HG03175 (cell line): ENCODE measurements at regions not wholly inside any gene's neighbourhood (a gene's known extent, or its start where the extent isn't known, plus 50 kb on each side); places are given as distances from the start of the nearest gene placed in this dataset.
A peak's percentile ranks its signal among the peaks of the same experiment; 100 is the strongest.

Experiments used
- ATAC-seq: cut with Tn5 transposase; IDR thresholded peaks from one replicate; pipeline ENCODE4 v1.9.1; 2021; ENCODE audit warnings: mild to moderate bottlenecking, moderate library complexity; ENCODE audit not compliant: unreplicated experiment

DNA sequence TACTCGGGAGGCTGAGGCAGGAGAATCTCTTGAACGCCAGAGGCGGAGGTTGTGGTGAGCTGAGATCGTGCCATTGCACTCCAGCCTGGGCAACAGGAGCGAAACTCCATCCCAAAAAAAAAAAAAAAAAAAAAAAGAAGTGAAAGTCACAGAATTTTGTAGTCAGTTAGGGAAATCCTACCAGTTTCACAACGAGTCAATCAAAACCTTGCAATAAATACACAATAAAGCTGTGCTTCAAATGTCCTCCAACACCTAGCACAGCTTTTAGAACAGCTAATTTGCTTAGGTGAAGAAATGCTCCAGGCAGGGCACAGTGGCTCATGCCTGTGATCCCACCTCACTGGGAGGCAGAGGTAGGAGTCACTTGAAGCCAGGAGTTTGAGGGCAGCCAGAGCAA is 112.8 kb upstream of the ATF7IP start:
- ATAC-seq: no peak

DNA sequence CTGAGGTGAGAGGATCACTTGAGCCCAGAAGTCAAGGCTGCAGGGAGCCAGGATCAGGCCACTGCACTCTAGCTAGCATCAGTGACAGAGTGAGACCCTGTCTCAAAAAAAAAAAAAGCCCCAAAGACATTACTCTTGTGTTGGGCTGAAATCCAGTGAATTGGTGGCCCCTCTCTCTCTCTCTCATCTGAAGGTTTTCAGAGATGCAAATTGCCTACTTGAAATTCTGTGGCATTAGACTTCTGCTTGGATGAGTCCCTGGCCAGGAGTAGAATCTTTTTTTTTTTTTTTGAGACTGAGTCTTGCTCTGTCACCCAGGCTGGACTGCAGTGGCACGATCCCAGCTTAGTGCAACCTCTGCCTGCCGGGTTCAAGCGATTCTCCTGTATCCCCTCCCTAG is 112.0 kb upstream of the ATF7IP start:
- no peak for ATAC-seq

DNA sequence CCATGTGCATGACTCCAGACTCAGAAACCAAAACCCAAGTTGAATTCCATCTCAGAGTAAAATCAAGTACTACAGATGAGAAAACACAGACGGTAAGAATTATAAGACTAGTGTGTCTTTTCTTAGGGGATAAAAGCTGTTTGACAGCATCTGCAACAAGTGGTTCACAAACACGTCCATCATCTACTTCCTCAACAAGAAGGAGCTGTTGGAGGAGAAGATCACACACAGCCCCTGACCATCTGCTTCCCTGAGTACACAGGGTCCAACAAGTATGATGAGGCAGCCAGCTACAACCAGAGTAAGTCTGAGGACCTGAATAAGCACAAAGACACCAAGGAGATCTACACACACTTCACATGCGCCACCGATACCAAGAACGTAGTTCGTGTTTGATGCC is 110.7 kb upstream of the ATF7IP start:
- no peak for ATAC-seq

DNA sequence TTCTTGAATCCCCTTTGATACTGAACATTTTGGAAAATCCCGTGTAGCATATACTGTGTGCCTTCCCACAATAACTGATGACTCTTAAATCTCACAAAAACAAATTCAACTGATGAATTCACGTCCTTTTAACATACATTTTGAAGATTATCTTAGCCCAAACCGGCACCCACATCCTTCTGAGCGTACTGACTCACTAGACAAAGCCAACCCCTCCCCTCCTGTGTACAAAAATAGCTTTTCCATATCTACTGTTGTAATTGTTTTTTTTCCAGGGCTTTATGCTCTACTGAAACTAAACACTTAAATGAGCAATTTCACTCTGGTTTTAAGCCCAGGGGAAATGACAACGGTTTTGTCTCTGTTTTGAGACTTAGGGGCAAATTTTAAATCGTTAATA is 109.4 kb upstream of the ATF7IP start:
- no peak for ATAC-seq

DNA sequence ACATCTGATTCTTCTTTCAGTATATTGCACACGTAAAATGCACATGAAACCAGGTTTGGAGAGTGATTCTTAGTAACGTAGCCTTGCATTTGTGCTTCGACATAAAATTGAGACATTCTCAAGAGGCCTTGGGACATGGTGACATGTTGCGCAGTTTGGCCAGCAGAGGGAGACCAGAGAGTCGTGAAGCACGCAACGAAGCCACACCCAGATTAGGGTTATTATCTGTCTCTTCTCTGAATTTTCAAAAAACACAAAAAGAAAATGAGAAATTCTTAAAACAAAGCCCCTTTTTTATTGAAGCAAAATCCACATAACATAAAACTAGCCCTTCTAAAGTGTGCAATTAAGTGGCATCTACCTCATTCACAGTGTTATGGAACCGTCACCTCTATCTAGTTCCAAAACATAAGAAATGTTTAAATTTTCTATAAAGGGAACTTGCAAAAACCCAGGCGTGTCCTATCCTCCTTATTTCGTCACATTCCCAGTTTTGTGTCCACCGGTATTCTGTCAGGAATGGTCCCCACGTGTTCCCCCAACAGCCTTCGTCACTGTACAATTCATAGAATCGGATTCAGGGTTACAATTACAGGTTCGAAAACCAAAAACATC is 108.8 kb upstream of the ATF7IP start:
- ATAC-seq: peak; percentile 76

DNA sequence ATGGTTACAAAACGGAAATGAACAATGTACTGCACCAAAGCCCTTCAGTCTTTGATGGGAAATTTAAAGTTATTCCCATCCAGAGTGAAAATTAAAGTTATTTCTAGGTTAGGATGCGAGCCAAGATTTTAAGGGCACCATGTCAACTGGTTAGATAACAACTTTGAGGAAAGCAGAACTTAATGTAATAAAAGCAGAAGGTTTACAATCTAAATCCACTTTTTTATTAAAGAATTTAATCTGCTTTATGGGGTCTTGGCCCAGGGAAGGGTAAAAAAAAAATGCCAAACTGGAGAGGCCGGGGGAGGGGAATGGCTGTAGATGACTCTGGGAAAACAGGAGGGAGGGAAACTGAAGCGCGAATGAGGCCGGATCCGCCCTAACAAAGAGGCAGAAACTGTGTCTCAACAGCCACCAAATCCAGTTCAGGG is 108.2 kb upstream of the ATF7IP start:
- ATAC-seq: no peak

DNA sequence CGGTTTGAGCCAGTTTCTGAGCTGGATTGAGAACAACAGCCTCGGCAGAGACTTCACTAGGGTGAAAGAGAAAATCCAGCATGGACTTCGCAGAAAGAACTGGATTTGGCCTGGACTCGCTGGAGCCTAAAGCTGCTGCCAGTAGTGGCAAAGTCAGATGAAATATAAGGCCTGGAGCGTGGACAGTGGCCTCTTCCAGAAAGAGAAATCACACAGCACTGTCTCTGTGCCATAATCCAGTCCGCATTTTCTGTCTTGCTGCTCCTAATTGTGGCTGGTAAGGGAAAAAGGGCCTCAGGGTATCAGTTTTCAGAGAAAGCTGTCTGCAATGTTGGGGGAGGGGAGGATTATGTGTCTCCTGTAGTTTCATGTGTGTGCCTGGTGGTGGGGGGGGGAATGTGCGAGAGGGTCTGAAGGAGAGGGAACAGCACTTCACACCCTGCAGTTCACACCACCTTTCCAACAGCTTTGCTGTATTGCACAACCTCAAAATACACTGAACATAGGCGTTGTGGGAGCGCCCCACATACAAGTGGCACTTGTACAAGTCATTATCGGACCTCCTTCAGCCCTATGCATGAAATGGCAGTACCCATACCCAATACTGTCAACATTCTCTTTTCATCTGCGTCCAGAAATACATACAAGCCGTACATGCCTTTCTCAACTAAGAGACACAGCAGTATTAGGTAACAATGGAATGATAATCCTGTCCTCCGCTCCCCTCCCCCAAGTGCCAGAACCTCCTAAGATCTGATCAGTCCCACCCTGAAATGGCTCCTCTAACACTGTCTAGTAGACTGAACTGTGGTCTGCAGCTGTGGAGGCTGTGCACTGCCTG is 107.5 kb upstream of the ATF7IP start:
- ATAC-seq: peak; percentile 50

DNA sequence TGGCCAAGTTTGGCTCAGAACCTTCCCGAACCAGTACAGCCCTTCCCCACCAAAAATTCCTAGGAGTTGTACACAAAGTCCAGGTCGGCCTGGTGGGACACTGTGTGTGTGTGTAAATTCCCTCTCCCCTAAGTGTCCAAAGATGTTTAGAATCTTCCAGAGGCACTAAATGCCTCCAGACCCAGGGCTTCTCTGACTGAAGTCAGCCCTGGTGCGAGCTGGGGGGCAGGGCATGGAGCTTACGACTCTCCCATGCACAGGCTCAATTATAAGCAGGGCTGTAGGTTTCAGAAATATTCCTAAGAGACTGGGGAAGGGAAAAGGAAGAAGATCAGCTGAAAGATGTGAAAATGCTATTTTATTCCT is 106.9 kb upstream of the ATF7IP start:
- ATAC-seq: no peak

DNA sequence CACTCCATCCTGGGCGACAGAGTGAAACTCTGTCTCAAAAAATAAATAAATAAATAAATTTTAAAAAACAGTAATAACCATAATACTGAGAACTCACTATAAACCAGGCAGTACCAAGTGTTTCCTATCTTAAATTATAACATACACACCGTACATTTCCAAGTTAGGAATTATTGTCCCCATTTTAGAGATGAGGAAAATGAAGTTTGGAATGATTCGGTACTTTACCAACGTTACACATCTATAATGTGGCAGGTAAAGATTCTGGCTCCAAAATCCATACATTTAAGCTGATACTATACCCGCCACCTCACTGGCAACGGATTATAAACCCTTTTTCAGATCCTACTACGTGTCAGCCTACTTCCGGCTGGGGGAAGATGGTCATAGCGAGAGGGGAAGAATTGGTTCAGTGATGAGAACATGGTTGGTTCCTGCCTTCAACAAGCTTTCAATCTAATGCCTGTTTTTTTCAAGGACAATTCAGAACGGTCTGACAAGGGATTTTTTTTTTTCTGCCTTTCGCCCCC is 105.9 kb upstream of the ATF7IP start:
- ATAC-seq: no peak

DNA sequence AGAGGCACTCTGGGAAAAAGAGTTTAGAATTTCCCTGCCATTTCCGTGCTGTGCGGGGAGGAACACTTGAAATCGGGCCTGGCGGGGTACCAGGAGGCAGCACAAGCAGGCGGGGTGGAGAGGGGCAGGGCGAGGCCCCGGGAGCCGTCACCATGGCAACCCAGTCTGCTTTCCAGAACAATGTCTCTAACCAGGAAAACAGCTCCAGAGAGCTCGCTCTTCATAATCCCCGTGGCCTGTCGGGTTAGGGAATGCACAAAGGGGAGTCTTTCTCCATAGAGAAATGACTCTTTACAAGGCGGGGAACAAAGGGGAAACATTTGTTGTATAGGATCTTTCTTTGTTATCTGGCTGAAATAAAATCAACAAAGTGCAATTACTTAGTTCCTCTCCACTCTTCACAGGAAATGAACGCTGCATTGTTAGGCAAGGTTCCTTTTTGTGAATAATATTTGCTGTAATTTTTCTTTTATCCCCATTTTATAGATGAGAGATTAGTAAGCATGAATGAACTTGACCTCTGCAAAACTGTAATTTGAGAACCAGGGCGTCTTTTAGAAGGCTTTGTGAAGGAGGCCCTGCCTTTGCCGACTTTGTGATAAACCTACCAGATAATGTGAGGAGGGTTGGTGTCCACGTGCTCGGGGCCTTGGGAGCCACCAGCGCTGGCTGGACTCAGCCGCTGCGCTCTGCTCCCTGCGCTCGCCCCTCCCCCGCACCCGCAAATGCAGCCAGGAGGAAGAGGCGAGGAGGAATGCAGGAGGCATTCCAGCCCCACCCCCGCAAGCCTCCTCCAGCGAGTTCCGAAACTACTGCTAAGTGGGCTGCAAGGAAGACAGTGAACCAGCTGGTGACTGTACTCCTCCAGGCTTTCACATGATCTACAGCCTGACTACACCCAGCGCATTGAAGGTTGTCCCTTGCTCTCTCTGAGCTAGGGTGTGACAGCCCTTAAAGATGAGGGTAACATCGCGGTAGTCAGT is 105.2 kb upstream of the ATF7IP start:
- no peak for ATAC-seq

DNA sequence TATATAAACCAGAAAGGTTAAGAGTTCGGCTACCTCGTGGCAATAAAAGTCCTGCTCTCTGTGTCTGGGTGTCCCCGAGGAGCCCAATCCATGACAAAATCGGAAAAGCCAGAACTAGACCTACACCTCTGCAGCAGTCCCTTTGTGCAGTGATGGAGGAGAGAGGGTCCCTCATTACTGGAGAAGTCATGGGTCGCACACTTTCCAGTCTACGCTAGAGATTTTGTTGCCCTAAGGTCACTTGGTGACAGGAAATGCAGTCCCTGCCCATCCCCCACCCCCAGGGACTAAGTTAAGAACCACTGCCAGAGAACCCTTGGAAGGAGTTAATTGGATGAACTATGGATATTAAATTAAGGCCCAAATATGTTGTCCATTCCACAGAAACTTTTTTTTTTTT is 104.4 kb upstream of the ATF7IP start:
- no peak for ATAC-seq

DNA sequence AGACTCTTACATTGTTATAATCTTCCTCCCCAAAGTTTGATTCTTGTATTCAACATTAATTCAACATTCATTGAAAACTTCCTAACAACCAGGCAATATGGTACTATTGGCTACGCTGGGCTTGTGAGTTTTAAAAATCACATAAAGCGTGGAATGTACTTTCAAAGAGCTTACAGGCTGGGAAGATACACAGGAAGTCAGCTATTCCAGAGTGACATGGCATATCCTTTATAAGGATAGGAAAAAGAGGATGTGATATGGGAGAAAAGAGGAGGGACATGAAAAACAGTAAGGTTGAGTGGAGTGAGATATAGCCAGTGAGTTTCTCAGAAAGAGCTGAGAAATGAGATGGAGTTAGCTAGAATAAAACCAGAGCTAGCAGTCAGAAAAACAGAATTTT is 103.6 kb upstream of the ATF7IP start:
- ATAC-seq: no peak

DNA sequence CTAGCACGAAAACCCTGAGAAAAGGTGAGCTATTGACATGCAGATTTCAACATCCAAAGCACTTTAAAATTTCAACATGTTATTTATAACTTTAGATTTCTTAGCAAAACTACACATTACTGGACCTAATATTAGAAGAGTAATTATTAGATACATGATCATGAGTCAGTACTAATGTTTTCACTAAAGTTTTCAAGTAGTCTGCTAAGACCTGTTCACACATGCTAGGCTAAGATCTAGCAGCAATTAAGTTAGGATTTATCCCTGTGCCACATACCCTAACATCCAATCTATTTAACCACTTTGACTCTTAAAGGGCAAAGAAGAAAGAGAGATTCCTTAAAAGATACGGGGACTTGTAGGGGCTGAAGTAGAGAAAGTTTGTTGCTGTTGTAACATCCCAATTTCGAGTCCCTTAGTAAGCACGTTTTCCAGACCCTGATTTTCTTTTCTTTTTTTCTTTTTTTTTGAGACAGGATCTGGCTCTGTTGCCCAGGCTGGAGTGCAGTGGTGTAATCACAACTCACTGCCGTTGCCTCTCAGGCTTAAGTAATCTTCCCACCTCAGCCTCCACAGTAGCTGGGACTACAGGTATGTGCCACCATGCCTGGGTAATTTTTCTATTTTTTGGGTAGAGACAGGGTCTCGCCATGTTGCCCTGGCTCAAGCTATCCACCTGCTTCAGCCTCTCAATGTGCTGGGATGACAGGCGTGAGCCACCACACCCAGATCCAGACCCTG is 102.5 kb upstream of the ATF7IP start:
- no peak for ATAC-seq

DNA sequence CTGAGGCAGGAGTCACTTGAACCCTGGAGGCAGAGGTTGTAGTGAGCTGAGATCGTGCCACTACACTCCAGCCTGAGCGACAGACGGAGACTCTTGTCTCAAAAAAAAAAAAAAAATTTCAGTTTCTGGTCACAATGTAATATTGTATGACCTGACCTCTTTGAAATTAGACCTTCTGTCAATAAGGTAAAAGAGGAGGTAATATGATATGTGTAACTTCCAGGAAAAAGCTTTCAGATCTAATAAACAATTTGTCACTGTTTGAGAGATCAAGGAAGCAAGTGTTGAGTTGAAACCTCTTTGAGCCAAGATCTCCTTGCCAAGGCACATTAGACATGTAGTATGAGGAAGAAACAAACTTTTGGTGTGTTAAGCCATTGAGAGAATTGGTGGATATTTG is 101.7 kb upstream of the ATF7IP start:
- ATAC-seq: no peak

DNA sequence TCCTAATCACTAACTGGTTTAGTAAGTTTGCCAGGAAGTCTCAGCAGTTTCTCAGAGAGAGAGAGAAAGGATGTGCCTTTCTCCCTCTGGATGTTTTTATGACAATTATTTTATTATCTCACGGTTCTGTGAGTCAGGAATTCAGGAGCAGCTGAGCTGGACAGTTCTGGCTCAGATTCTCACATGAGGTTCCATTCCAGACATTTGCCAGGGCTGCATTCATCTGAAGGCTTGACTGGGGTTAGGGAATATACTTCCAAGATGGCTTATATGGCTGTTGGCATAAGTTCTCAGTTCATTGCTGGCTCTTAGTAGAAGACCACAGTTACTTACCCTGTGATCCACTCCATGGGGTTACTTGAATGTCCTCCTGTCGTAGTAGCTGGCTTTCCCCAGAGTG is 101.2 kb upstream of the ATF7IP start:
- ATAC-seq: no peak

DNA sequence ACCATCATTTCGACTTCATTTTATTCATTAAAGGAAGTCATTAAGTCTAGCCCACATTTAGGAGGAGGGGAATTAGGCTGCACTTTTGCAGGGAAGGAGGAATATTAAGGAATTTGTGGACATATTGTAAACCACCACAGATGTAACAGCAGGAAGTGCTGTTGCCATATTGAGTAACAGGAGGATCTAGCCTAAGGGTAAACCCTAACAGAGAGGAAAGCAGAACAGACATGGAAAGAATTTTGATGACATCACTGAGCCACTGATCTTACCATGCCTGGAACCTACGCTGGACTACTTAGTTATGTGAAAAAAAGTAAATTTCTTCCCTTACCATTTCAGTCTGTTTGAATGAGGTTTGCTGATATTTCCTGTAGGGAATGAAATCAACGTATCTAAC is 100.7 kb upstream of the ATF7IP start:
- no peak for ATAC-seq

DNA sequence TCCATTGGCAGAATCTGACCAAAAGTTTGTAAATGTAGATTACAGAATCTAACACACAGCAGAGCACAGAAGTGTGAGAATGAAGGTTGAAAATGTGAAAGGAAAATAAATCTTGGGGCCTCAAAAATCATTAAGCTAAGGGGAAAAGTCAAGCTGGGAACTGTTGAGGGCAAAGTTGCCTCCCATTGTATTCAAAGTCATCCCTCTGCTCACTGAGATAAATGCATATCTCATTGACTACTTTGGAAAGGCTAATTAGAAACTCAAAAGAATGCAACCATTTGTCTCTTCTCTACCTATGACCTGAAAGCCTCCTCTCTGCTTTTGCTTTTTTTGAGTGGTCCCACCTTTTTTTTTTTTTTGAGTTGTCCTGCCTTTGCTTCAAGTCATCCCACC is 97.4 kb upstream of the ATF7IP start:
- no peak for ATAC-seq

DNA sequence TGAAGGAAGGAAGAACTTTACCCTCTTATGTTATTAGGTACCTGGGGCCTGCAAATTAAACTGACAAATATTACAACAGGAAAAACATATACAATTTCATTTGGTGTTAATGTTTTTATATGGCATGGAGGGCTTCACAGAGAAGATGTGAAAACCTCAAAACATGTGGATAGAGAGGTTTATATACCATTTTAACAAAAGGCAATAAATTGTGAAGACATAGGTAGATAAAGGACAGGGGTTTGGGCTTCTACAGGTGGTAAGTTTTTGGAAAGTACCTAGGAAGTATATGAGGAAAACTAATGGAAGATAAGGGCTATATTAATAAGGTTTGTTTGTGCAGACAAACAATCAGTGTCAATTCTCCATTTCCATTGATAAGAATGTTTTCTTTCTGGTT is 95.1 kb upstream of the ATF7IP start:
- ATAC-seq: no peak

DNA sequence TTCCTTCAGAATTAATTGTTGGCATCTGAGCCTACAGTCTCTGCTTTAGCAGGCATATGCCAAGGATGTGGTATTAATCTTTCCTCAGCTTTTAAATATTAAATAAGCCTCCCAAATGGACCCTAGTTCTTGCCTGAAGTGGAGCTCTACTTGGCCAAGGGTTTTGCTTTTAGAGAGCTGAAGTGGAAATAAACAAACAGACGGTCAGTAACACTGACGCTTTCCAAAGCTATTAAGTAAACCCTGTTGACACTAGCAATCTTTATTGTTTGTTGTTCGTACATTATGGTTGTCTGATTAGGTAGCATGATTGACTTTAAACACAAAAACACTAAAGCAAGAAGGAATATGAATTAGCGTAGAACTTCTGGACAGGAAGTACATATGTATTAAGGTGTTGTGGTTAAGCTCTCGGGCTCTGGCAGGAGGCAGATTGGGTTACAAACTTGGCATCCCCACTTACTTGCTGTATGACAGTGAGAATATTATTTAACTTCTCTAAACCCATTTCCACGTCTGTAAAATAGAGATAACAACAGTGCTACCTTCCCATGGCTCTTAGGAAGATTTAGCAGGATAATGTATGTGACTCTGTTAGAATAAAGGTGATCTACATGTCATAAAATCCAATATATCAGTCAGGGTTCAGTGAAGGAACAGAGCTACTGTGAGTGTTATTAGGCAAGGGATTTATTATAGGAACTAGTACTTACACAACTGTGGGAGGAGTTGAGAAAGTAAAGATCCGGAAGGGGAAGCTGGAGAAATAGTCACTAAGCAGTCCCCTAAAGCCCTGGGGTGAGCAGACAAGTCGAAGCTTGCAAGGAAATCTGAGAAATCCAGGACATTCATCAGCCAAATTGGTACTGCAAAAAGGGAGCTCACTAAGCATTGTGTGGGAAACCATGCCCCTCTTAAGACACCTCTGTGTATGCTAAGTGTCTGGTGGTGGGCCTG is 92.2 kb upstream of the ATF7IP start:
- ATAC-seq: no peak

DNA sequence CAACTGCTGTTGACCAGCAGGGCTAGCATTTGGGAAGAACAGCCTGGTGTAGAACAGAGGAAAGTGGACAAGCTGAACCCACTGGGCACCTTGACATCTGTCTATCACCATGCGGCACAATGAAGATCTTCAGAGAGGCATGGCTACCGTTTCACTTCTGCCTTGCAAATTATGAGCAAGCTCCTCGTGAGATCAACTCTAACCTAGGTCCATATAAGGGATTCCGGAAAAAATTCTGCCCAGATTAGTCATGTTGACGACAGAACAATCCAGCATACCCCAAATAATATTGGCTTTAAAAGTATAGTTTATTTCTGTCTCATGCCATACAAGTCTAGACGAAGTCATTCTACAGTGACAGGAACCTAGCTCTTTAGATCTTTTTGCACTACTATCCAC is 91.6 kb upstream of the ATF7IP start:
- ATAC-seq: no peak
